ENCODE measurements at regions not wholly inside any gene's neighbourhood (a gene's known extent, or its start where the extent isn't known, plus 50 kb on each side); places are given as distances from the start of the nearest gene placed in this dataset.
"Not testable (repeated sequence)": the region's sequence is repeated elsewhere in the genome, so short reads cannot be mapped to it uniquely, and the experiment has no call there.

- TF ChIP-seq CTCF (IDR thresholded peaks at IDR 0.05) (no peak), POLR2A (IDR thresholded peaks at IDR 0.05) (no peak), EP300 (IDR thresholded peaks at IDR 0.05) (no peak)
- Histone ChIP-seq H3K27me3 (no peaks in the 10 kb centered on the region), H3K9me3 (no peaks in the 10 kb centered on the region), H3K4me1 (ENCODE audit: insufficient read depth) (no peaks in the 10 kb centered on the region), H3K27ac (no peak overlapping the region), H3K36me3 (no peaks in the 10 kb centered on the region), H3K4me3 (no peak overlapping the region)
- intact Hi-C loops (cut with DNase I) = no loop called here
- DNase-seq = no peak
- 78 to 92% (median 90%) methylated on average over 2 of the region's 2 CpGs for WGBS, 3 donors
Measured at GRCh38 chr13:71350886-71351285, 516.1 kb downstream of the DACH1 start.

GRCh38 chr13:71345856-71346255 lies 521.1 kb downstream of the DACH1 start:
- H3K36me3 ChIP-seq; DNase-seq; H3K9me3 ChIP-seq; H3K4me3 ChIP-seq; H3K27ac ChIP-seq; H3K4me1 ChIP-seq (ENCODE audit: insufficient read depth); H3K27me3 ChIP-seq; intact Hi-C loops (cut with DNase I): not testable (repeated sequence)
- 90 to 91% (median 91%) methylated on average over 4 of the region's 4 CpGs for WGBS, 3 donors

- no peak overlapping the region for H3K4me3 ChIP-seq
- no peaks in the 10 kb centered on the region for H3K27me3 ChIP-seq
- 93 to 98% (median 94%) methylated on average over 1 of the region's 1 CpG for WGBS, 3 donors
- H3K36me3 ChIP-seq = no peaks in the 10 kb centered on the region
- TF ChIP-seq POLR2A (IDR thresholded peaks at IDR 0.05) (no peak), EP300 (IDR thresholded peaks at IDR 0.05) (no peak), CTCF (IDR thresholded peaks at IDR 0.05) (no peak)
- intact Hi-C loops (cut with DNase I) = no loop called here
- H3K4me1 ChIP-seq (ENCODE audit: insufficient read depth) = no peaks in the 10 kb centered on the region
- no peaks in the 10 kb centered on the region for H3K9me3 ChIP-seq
- no peak overlapping the region for H3K27ac ChIP-seq
- no peak for DNase-seq
Measured at GRCh38 chr13:71339736-71340135, 527.3 kb downstream of the DACH1 start.

- DNase-seq = no peak
- no peak for TF ChIP-seq POLR2A (IDR thresholded peaks at IDR 0.05)
- no peak for TF ChIP-seq EP300 (IDR thresholded peaks at IDR 0.05)
- no peak for TF ChIP-seq CTCF (IDR thresholded peaks at IDR 0.05)
- 73 to 77% (median 75%) methylated on average over 1 of the region's 1 CpG for WGBS, 3 donors
- no peak overlapping the region for H3K4me3 ChIP-seq
- no peaks in the 10 kb centered on the region for H3K9me3 ChIP-seq
- no peaks in the 10 kb centered on the region for H3K4me1 ChIP-seq (ENCODE audit: insufficient read depth)
- H3K36me3 ChIP-seq = no peaks in the 10 kb centered on the region
- H3K27ac ChIP-seq = no peak overlapping the region
- intact Hi-C loops (cut with DNase I) = no loop called here
- no peaks in the 10 kb centered on the region for H3K27me3 ChIP-seq
Measured at GRCh38 chr13:71339005-71339404, 528.0 kb downstream of the DACH1 start.

GRCh38 chr13:71338070-71338469 lies 528.9 kb downstream of the DACH1 start:
- DNase-seq = no peak
- Histone ChIP-seq H3K27ac (no peak overlapping the region), H3K27me3 (no peaks in the 10 kb centered on the region), H3K9me3 (no peaks in the 10 kb centered on the region), H3K4me3 (no peak overlapping the region), H3K36me3 (no peaks in the 10 kb centered on the region), H3K4me1 (ENCODE audit: insufficient read depth) (no peaks in the 10 kb centered on the region)
- WGBS, 3 donors = 45 to 53% (median 47%) methylated on average over 3 of the region's 3 CpGs
- intact Hi-C loops (cut with DNase I) = no loop called here
- TF ChIP-seq CTCF (IDR thresholded peaks at IDR 0.05) (no peak), POLR2A (IDR thresholded peaks at IDR 0.05) (no peak), EP300 (IDR thresholded peaks at IDR 0.05) (no peak)

All from ovary (tissue), 7 donors.